CD8-positive, alpha-beta memory T cell (primary cell): ENCODE measurements at regions not wholly inside any gene's neighbourhood (a gene's known extent, or its start where the extent isn't known, plus 50 kb on each side); places are given as distances from the start of the nearest gene placed in this dataset.

Source experiments
- CTCF ChIA-PET: fragments of 350-600 bp; sonication (Branson Sonifier 250); formaldehyde crosslinking; loops from one replicate; lab custom pipeline; 2021; ENCODE audit warnings: antibody characterized with exemption; lab: Charles Lee
- POLR2A ChIA-PET: fragments of 350-600 bp; sonication (Branson Sonifier 250); formaldehyde crosslinking; loops from one replicate; lab custom pipeline; 2021; ENCODE audit warnings: antibody characterized with exemption; lab: Charles Lee
- DNase-seq, 5 donors: peaks; one replicate each; pipeline versions ENCODE4 v3.0.0 to v3.0.0-alpha.2; 2020 to 2022; ENCODE audit warnings: mixed read lengths in 1 of 5
- H3K27ac ChIP-seq: one replicate; pipeline ENCODE4 v1.7.0; 2013; ENCODE audit warnings: low read depth, mild to moderate bottlenecking, low read length, moderate library complexity
- H3K27me3 ChIP-seq: 2 replicates; pipeline ENCODE4 v1.7.0; 2013; ENCODE audit warnings: low read length, mild to moderate bottlenecking; ENCODE audit not compliant: insufficient read depth, poor library complexity, severe bottlenecking
- H3K36me3 ChIP-seq: 2 replicates; pipeline ENCODE4 v1.7.0; 2013; ENCODE audit warnings: mild to moderate bottlenecking, low read length, moderate library complexity; ENCODE audit not compliant: insufficient read depth
- H3K4me1 ChIP-seq: 2 replicates; pipeline ENCODE4 v1.7.0; 2013; ENCODE audit warnings: mild to moderate bottlenecking, low read length, moderate library complexity; ENCODE audit not compliant: insufficient read depth
- H3K4me3 ChIP-seq: 2 replicates; pipeline ENCODE4 v1.7.0; 2013; ENCODE audit warnings: mild to moderate bottlenecking, low read length
- H3K9me3 ChIP-seq: 2 replicates; pipeline ENCODE4 v1.7.0; 2013; ENCODE audit warnings: mild to moderate bottlenecking, low read length
- H3K27ac Mint-ChIP-seq, 8 donors: one replicate each; pipeline ENCODE4 v1.8.0; 2020 to 2021; ENCODE audit warnings: mixed read lengths in 8 of 8, mild to moderate bottlenecking in 6 of 8, inconsistent platforms in 3 of 8, moderate library complexity in 3 of 8
- H3K27me3 Mint-ChIP-seq, 2 donors: one replicate each; pipeline ENCODE4 v1.8.0; 2020 to 2021; ENCODE audit warnings: mixed read lengths in 2 of 2, mild to moderate bottlenecking in 1 of 2, moderate library complexity in 1 of 2
- H3K36me3 Mint-ChIP-seq, 3 donors: one replicate each; pipeline ENCODE4 v1.8.0; 2020 to 2021; ENCODE audit warnings: mixed read lengths in 3 of 3, inconsistent platforms in 1 of 3, mild to moderate bottlenecking in 1 of 3
- H3K4me1 Mint-ChIP-seq, 3 donors: one replicate each; pipeline ENCODE4 v1.8.0; 2020 to 2021; ENCODE audit warnings: mixed read lengths in 3 of 3, inconsistent platforms in 1 of 3, mild to moderate bottlenecking in 1 of 3
- H3K4me3 Mint-ChIP-seq, 7 donors: one replicate each; pipeline ENCODE4 v1.8.0; 2020 to 2021; ENCODE audit warnings: mixed read lengths in 7 of 7, mild to moderate bottlenecking in 6 of 7, moderate library complexity in 4 of 7, inconsistent platforms in 2 of 7
- H3K9me3 Mint-ChIP-seq, 5 donors: one replicate each; pipeline ENCODE4 v1.8.0; 2020 to 2022; ENCODE audit warnings: mixed read lengths in 5 of 5, mild to moderate bottlenecking in 3 of 5, moderate library complexity in 2 of 5, inconsistent platforms in 1 of 5

DNA sequence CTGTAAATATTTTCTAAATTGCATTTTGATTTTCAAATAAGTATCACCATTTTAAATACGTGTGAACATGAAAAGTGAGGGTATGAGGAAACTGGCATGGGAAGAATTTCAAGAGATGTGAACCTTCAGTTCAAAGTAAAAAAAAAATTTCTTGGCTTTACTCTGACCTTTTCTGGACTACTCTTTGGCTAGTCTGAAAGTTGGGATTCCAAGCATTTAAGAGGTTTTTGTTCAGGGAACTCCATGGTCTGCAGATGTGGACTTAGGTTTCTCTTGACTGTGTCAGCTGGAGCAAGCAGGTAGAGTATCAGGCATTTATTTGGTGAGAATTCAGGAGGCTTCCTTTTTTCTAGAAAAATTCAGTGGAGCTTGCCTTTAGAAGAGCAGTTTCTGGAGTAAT, 311.6 kb downstream of the LRIG3 start:
- ChIA-PET CTCF (no interaction called here), POLR2A (no interaction called here)
- Histone ChIP-seq H3K36me3 (no peaks in the 10 kb centered on the region), H3K4me1 (no peaks in the 10 kb centered on the region), H3K27me3 (no peaks in the 10 kb centered on the region), H3K9me3 (no peaks in the 10 kb centered on the region), H3K27ac (no peak overlapping the region), H3K4me3 (no peak overlapping the region)
- no peaks in the 10 kb centered on the region for H3K4me1 Mint-ChIP-seq
- peaks cover 0 to 2% (median 0%) of the 10 kb centered on the region in 3 donors for H3K36me3 Mint-ChIP-seq
- peaks cover 0 to 8% (median 2%) of the 10 kb centered on the region in 5 donors for H3K9me3 Mint-ChIP-seq
- no peak overlapping the region for H3K27ac Mint-ChIP-seq
- no peaks in the 10 kb centered on the region for H3K27me3 Mint-ChIP-seq
- H3K4me3 Mint-ChIP-seq: no peak overlapping the region
- no peak for DNase-seq

DNA sequence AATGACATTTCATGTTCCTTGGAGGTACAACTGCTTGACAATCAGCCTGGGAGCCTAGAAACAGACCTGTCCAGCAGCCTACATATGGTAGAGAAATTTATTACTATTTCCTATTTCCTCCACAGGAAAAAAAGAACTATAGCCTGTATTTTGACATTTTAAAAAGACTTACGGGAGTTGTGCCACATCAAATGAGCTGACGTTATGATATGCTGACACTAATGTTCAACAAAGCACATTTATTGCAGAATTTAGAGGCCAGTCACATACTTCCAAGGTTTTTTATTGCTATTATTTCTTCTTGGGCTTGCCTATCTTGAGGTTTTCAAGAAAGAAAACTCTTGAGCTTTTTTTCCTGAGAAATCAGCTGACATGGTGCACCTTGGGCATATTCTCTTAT, 305.3 kb downstream of the LRIG3 start:
- DNase-seq: no peak
- Histone ChIP-seq H3K36me3 (no peaks in the 10 kb centered on the region), H3K9me3 (no peaks in the 10 kb centered on the region), H3K4me3 (no peak overlapping the region), H3K4me1 (no peaks in the 10 kb centered on the region), H3K27me3 (no peaks in the 10 kb centered on the region), H3K27ac (no peak overlapping the region)
- Mint-ChIP-seq H3K4me3 (no peak overlapping the region), H3K9me3 (peaks cover 0 to 10% (median 4%) of the 10 kb centered on the region in 5 donors), H3K36me3 (no peaks in the 10 kb centered on the region), H3K27ac (no peak overlapping the region), H3K4me1 (no peaks in the 10 kb centered on the region), H3K27me3 (no peaks in the 10 kb centered on the region)
- ChIA-PET CTCF (no interaction called here), POLR2A (no interaction called here)

DNA sequence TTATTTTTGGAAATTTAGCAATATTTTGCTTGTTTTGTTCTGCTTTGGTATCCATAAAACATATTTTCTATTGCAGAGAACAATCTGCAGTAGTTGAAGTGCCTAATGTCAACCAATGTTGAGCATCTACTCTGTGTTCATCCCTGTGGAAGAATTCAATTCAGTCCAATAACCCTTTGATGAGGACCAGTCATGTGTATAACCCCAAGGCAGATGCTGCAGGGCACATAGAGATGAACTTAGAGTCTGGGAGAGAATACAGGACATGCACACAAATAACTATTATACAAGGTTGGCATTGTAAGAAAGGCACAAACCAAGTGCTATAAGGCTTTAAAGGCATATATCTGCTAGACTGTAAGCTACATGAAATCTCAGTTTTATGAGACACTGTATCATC, 304.7 kb downstream of the LRIG3 start:
- Mint-ChIP-seq H3K27me3 (no peaks in the 10 kb centered on the region), H3K4me3 (no peak overlapping the region), H3K27ac (no peak overlapping the region), H3K36me3 (no peaks in the 10 kb centered on the region), H3K4me1 (no peaks in the 10 kb centered on the region), H3K9me3 (peaks cover 2 to 14% (median 4%) of the 10 kb centered on the region in 5 donors)
- POLR2A ChIA-PET: no interaction called here
- H3K4me3 ChIP-seq: no peak overlapping the region
- CTCF ChIA-PET: no interaction called here
- no peaks in the 10 kb centered on the region for H3K36me3 ChIP-seq
- no peaks in the 10 kb centered on the region for H3K27me3 ChIP-seq
- H3K4me1 ChIP-seq: no peaks in the 10 kb centered on the region
- H3K27ac ChIP-seq: no peak overlapping the region
- DNase-seq: no peak
- no peaks in the 10 kb centered on the region for H3K9me3 ChIP-seq

DNA sequence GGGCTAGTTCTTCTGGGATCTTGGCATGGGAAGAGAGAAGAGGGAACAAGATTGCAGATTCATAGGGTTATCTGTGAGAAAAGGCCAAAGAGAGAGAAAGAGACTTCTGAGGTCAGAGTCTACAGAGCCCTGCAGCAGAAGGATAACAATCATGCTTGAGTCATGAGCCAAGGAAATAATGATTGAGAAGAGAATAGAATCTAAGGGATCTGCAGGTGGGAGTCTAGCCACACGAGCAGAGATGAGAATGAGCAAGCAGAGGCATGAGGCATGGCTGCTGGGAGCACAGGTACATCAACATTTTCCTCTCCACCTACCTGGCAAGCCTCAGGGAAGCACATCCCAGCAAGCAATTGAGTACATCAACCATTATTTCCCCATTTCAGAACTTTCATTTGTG, 303.7 kb downstream of the LRIG3 start:
- CTCF ChIA-PET: no interaction called here
- Mint-ChIP-seq H3K4me1 (no peaks in the 10 kb centered on the region), H3K9me3 (peaks cover 2 to 15% (median 4%) of the 10 kb centered on the region in 5 donors), H3K27me3 (no peaks in the 10 kb centered on the region), H3K36me3 (no peaks in the 10 kb centered on the region), H3K4me3 (no peak overlapping the region), H3K27ac (no peak overlapping the region)
- no peaks in the 10 kb centered on the region for H3K4me1 ChIP-seq
- no peak overlapping the region for H3K27ac ChIP-seq
- no peak overlapping the region for H3K4me3 ChIP-seq
- no peaks in the 10 kb centered on the region for H3K27me3 ChIP-seq
- no peaks in the 10 kb centered on the region for H3K36me3 ChIP-seq
- no peaks in the 10 kb centered on the region for H3K9me3 ChIP-seq
- POLR2A ChIA-PET: no interaction called here
- no peak for DNase-seq

DNA sequence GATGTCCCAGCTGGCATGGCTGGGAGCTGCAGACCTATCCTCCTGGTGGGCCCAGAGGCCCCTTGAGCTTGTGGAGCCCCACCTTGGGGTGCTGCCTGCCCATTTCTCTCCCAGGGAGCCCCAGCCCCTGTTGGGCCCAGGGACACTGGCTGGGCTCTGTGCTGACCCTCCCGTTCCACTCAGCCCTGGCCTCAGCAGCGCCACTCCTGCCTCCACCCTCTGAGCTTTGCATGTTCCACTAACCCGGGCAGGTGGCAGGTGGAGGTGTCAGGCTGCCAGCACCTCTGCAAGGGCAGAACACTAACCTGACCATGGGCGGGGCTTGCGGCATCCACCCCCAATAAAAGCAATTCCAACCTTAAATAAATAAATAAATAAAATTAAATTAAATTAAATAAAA, 299.2 kb downstream of the LRIG3 start:
- H3K36me3 Mint-ChIP-seq: no peaks in the 10 kb centered on the region
- no peaks in the 10 kb centered on the region for H3K4me1 ChIP-seq
- no peaks in the 10 kb centered on the region for H3K9me3 ChIP-seq
- H3K27ac ChIP-seq: no peak overlapping the region
- POLR2A ChIA-PET: no interaction called here
- H3K27ac Mint-ChIP-seq: no peak overlapping the region
- H3K36me3 ChIP-seq: no peaks in the 10 kb centered on the region
- H3K9me3 Mint-ChIP-seq: peaks cover 0 to 26% (median 6%) of the 10 kb centered on the region in 5 donors
- H3K4me1 Mint-ChIP-seq: no peaks in the 10 kb centered on the region
- H3K4me3 Mint-ChIP-seq: no peak overlapping the region
- CTCF ChIA-PET: no interaction called here
- no peaks in the 10 kb centered on the region for H3K27me3 Mint-ChIP-seq
- no peaks in the 10 kb centered on the region for H3K27me3 ChIP-seq
- no peak overlapping the region for H3K4me3 ChIP-seq
- DNase-seq: no peak

DNA sequence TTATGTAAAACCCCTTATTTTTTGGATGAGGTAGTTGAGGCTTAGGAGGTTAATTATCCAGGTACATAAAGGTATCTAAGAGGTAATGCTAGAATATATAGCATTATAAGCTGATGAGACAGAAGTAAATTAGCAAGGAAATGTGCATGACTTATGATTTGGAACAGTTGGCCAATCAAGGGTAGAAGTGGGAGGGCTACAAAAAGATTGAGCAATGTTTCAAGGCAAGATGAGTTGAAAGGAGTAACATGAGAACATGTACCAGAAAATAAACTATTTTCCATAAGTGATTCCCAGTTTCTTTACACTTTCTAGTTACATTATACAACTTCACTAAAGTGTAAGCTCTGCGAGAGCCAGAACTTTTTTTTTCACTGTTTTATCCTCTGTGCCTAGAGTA, 290.9 kb downstream of the LRIG3 start:
- Mint-ChIP-seq H3K4me3 (no peak overlapping the region), H3K27me3 (no peaks in the 10 kb centered on the region), H3K27ac (no peak overlapping the region), H3K9me3 (peaks cover 0 to 11% (median 0%) of the 10 kb centered on the region in 5 donors), H3K4me1 (no peaks in the 10 kb centered on the region), H3K36me3 (no peaks in the 10 kb centered on the region)
- no peak for DNase-seq
- Histone ChIP-seq H3K4me3 (no peak overlapping the region), H3K4me1 (no peaks in the 10 kb centered on the region), H3K9me3 (no peaks in the 10 kb centered on the region), H3K27ac (no peak overlapping the region), H3K36me3 (no peaks in the 10 kb centered on the region), H3K27me3 (no peaks in the 10 kb centered on the region)
- ChIA-PET POLR2A (no interaction called here), CTCF (no interaction called here)

DNA sequence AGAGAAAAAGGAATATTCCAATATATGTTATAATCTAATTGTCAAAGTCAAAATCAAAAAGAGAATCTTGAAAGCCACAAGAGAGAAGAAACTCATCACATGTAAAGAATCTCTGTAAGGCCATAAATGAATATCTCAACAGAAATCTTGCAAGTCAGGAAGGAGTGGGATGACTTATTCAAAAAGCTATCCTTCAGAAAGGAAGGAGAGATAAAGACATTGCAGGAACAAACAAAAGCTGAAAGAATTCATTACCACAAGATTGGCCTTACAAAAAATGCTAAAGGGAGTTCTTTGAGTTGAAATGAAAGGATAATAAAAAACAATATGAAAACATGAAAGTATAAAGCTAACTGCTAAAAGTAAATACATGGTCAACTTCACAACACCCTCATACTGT, 286.8 kb downstream of the LRIG3 start:
- H3K4me1 ChIP-seq: no peaks in the 10 kb centered on the region
- H3K36me3 ChIP-seq: no peaks in the 10 kb centered on the region
- H3K9me3 ChIP-seq: no peaks in the 10 kb centered on the region
- no peak overlapping the region for H3K27ac ChIP-seq
- no peaks in the 10 kb centered on the region for H3K4me1 Mint-ChIP-seq
- H3K9me3 Mint-ChIP-seq: peaks cover 0 to 10% (median 0%) of the 10 kb centered on the region in 5 donors
- POLR2A ChIA-PET: no interaction called here
- CTCF ChIA-PET: no interaction called here
- no peaks in the 10 kb centered on the region for H3K36me3 Mint-ChIP-seq
- no peaks in the 10 kb centered on the region for H3K27me3 ChIP-seq
- H3K27me3 Mint-ChIP-seq: no peaks in the 10 kb centered on the region
- no peak overlapping the region for H3K4me3 ChIP-seq
- H3K27ac Mint-ChIP-seq: no peak overlapping the region
- H3K4me3 Mint-ChIP-seq: no peak overlapping the region
- no peak for DNase-seq

DNA sequence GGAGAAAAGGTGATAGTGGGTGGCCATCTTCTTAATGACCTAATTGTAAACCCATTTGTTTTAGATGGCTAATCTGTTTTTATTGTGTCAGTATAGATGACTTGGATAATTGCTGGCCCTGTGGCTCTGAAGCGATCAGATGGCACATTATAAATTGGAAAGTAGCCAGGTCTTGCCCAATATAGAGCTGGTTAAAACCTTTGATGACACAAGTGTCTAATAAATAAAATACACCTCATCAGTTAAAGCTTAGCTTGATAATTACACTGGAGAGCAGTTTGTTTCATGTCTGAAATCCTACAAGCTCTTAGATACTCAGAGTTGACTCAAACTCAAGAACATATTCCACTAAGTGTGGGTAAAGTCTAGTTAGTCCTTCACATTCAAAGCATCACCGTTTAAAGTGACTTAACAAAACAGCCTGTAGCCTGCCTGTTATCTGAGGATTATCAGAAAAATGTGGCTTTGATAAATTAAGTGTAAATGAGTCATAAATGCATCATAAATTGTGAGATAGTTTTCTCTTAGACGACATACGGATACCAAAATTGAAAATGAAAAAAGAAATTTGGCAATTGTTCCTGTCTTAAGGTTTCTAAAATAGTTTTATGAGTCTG, 280.9 kb downstream of the LRIG3 start:
- Mint-ChIP-seq H3K4me1 (no peaks in the 10 kb centered on the region), H3K9me3 (peaks cover 0 to 5% (median 0%) of the 10 kb centered on the region in 5 donors), H3K27me3 (no peaks in the 10 kb centered on the region), H3K27ac (no peak overlapping the region), H3K36me3 (no peaks in the 10 kb centered on the region), H3K4me3 (no peak overlapping the region)
- Histone ChIP-seq H3K27ac (no peak overlapping the region), H3K36me3 (no peaks in the 10 kb centered on the region), H3K4me1 (no peaks in the 10 kb centered on the region), H3K4me3 (no peak overlapping the region), H3K27me3 (no peaks in the 10 kb centered on the region), H3K9me3 (no peaks in the 10 kb centered on the region)
- ChIA-PET POLR2A (no interaction called here), CTCF (no interaction called here)
- no peak for DNase-seq

DNA sequence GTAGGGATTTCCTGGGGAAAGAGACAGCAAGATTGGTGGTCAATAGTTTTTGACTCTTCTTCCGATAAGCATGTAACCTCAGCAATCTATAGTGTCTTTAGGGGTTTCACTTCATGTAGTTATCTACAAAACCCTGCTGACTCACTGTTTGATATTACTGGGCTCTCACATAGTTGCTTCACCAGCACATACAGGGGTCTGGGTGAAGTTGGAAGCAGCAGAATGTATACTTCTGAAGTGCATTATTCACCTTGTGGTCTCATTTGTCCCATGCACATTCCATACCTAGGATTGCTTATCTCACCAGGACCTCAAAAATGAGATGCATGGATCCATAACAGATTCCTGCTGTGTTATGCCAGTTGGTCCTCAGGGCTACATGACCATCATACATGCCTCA, 280.0 kb downstream of the LRIG3 start:
- H3K4me1 ChIP-seq: no peaks in the 10 kb centered on the region
- no peaks in the 10 kb centered on the region for H3K27me3 ChIP-seq
- CTCF ChIA-PET: no interaction called here
- no peak overlapping the region for H3K27ac Mint-ChIP-seq
- H3K4me3 ChIP-seq: no peak overlapping the region
- no peaks in the 10 kb centered on the region for H3K9me3 ChIP-seq
- no peaks in the 10 kb centered on the region for H3K27me3 Mint-ChIP-seq
- H3K9me3 Mint-ChIP-seq: peaks cover 0 to 3% (median 0%) of the 10 kb centered on the region in 5 donors
- H3K36me3 Mint-ChIP-seq: no peaks in the 10 kb centered on the region
- H3K36me3 ChIP-seq: no peaks in the 10 kb centered on the region
- H3K4me3 Mint-ChIP-seq: no peak overlapping the region
- POLR2A ChIA-PET: no interaction called here
- no peaks in the 10 kb centered on the region for H3K4me1 Mint-ChIP-seq
- DNase-seq: no peak
- no peak overlapping the region for H3K27ac ChIP-seq
